ENCODE measurements at regions not wholly inside any gene's neighbourhood (a gene's known extent, or its start where the extent isn't known, plus 50 kb on each side); places are given as distances from the start of the nearest gene placed in this dataset.
"Not testable (repeated sequence)": the region's sequence is repeated elsewhere in the genome, so short reads cannot be mapped to it uniquely, and the experiment has no call there.

DNA sequence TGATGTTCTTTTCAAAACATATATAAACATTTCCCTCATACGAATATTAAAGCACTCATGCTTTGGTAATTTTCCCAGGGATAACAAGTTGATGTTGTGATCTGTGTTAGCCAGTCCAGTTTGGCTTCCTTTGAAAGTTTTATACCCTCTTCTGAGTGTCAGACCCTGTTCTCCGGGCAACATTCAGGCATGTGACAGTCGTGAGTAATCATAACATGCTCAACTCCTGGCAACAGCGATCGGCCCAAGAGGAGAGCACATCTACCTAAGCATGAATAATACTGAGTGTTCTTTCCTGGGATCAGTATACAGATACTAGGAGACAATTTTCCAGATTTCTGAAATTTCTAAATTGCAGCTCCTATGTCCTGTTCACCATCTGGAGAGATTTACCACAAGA lies 1086.4 kb downstream of the CDH8 start:
- no peak for DNase-seq

- no peak for DNase-seq
These were observed 1091.0 kb downstream of the CDH8 start for GRCh38 chr16:60945225-60945624.

GRCh38 chr16:60936189-60936588 lies 1100.0 kb downstream of the CDH8 start:
- not testable (repeated sequence) for DNase-seq

- DNase-seq = no peak
These were observed 1103.6 kb downstream of the CDH8 start for GRCh38 chr16:60932600-60932999.

GRCh38 chr16:60930291-60930690 lies 1105.9 kb downstream of the CDH8 start:
- DNase-seq = no peak

- no peak for DNase-seq
These were observed 1113.3 kb downstream of the CDH8 start for GRCh38 chr16:60922920-60923319.

- DNase-seq = no peak
These were observed 1121.9 kb downstream of the CDH8 start for GRCh38 chr16:60914334-60914733.

DNA sequence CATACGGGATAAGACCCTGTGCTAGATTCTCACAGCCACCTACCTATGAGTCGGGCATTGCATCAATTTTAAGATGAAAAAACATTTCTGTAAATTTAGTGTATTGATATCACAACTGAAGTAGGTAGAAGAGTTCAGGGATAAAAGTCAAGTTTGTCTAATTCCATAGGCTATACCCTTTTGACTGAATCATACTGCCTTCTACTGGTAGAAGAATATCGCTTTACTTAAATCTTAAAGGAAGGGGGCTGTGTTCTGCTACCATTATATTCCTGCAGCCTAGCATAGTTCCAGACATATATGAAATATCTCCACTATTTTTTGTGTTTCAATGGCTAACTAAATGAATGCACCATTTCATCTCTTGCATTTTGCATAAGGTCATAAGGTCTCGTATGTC lies 1128.6 kb downstream of the CDH8 start:
- no peak for DNase-seq

DNA sequence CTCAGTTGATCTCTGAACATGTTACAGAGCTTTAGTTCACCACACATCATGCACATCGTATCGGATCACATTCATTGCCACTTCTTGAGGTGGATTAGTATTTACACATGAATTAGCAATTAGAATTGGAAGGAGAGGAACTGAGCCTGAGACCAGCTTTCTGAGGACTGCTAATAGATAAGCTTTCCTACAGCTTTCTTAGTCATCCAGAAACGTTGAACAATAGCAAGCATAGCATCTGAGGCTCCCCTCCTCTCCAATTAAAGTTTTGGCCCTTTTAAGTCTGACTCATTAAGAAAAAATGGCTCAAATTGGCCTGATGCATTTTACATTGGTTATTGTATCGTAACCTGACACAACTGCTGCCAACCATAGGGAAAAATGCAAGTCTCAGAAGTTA lies 1130.4 kb downstream of the CDH8 start:
- DNase-seq = peak; percentile 3

DNA sequence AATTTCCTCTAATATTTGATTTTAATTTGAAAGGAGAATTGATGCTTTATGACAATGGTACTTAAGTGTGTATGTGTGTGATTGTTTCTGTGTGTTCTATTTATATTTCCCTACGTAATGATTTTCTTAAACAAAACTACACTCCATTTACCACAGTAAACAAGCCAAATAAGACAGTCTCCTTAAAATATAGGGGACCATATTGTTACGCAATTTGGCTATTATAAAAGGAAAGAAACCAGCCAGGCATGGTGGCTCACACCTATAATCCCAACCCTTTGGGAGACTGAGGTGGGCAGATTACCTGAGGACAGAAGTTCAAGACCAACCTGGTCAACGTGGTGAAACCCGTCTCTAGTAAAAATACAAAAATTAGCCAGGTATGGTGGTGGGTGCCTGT lies 1134.1 kb downstream of the CDH8 start:
- no peak for DNase-seq

DNA sequence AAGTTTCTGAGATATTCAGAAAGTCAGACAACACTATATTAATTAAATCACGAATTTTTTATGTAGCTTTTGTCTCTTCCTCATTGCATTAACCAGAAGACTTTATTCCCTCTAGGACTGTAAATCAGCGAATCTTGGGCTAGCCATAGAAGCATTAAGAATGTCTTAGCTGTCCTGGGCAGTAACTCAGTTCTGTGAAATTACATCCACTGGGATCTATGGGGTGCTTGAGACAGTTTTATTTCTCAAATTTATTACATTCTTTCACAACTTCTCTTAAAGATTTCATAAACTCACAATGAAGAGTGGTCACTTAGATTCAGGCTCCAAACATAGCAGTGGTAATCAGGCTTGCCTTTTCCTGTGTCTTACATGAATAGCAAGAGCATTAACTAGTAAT lies 1153.4 kb downstream of the CDH8 start:
- no peak for DNase-seq

DNA sequence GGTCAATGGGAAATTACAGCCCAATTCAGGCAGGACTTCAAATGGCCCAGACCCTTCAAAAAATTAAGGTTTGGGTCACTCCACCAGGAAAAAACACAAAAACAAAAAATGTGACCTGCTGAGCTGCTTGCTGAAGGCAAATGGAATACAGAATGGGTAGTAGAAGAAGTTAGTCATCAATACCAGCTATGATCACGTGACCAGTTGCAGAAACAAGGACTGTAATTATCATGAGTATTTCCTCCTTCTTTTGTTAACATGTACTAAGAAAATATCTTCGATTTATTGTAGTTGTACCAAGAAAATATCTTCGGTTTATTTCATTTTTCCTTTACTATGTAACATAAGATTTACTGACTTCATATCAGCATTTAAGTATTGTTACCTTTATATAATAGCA lies 1183.6 kb downstream of the CDH8 start:
- no peak for DNase-seq

DNA sequence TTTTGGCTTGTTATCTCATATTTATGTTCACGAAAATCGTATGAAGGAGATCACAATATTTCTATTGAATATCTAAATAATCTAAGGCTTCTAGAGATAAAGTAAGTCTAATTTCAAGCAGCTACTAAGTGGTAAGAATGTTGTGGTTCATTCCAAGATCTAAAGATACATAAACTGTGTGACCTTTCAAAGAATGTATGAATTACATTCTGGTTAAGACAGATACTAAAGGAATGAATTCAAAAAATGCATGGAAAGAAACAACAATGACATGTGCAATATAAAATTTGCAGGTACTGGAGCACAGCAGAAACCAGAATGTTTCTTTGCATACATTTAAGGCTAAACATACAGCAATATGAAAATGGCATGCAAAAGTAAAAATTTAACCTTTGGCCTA lies 1214.6 kb downstream of the CDH8 start:
- no peak for DNase-seq

DNA sequence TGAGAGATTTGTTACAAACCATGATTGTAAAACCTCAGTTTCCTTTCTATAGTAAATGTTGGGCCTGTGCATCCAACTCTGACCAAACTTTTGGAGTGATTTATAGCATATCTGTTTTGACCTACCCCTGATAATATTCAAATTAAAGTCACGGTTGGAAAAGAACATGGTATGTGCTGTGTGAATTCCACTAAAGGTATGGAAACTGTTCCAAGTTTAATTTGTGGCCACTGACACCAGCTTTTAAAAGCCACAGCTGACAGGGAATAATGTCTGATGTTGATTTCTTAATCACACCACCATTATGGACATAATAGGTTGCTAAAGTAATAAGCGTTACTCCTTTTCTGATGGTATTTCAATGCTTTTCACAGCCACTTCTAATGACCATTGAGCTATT lies 1215.9 kb downstream of the CDH8 start:
- no peak for DNase-seq

DNA sequence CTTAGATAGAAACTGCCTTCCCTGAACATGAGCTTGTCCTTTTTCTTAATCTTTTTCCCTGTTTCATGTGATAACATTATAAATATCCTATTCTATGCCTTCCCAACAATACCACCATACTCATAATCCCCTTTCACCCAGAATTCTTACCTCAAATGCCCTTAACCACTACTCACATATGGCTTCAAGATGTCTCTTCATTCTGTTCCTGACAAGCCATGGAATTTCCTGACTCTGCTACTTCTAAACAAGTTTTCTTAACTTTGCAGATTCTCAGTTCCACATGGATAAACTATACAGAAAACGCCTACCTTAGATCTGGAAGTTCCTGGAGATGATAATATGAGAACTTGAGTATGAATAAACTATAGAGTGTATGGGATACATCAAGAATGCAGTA lies 1217.8 kb downstream of the CDH8 start:
- DNase-seq = no peak

- no peak for DNase-seq
These were observed 1219.8 kb downstream of the CDH8 start for GRCh38 chr16:60816461-60816860.

- no peak for DNase-seq
These were observed 1220.4 kb downstream of the CDH8 start for GRCh38 chr16:60815865-60816264.

GRCh38 chr16:60815033-60815432 lies 1221.2 kb downstream of the CDH8 start:
- no peak for DNase-seq

DNA sequence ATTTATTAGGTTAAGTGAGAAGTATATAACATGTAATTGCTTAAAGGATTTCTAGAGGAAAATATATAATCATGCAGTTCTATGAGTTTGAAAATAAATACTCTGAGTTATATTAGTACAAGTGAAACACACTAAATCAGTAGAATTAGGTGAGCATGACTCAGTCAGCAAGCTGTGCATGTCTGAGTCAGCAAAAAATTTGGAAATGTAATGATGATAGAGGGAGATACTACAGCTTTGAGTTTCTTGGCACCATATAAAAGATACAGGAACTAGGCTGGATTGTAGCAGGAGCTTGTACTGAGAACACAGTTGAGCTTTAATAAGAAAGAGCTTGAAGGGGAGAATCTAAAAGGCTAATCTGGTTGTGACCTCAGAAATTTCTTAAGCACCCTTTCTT lies 1224.6 kb downstream of the CDH8 start:
- DNase-seq = no peak

DNA sequence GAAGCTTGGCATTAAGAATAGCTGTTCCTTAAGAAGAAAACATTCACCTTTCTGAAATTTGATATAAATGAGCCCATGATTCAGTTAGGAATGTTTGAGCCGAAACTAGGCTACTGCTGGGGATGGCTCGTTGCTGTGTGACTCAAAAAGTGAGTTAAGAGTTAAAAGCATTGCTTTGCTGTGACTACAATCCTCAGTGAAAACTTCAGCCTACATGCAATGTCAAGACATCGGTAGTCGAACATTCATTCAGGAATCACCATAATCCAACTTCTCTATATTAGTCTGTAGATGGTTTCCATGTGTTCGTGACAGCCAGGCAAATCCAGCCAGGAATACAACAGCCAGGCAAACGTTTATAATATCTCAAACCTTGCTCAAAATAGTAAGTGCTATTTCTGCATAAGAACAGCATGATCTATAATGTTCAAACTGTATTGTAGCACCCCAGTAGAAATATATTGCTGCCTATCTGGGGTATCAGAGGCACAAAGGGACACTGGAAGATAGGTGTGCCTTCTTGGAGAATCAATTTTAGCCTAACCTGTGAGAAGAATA lies 1225.1 kb downstream of the CDH8 start:
- DNase-seq = no peak

DNA sequence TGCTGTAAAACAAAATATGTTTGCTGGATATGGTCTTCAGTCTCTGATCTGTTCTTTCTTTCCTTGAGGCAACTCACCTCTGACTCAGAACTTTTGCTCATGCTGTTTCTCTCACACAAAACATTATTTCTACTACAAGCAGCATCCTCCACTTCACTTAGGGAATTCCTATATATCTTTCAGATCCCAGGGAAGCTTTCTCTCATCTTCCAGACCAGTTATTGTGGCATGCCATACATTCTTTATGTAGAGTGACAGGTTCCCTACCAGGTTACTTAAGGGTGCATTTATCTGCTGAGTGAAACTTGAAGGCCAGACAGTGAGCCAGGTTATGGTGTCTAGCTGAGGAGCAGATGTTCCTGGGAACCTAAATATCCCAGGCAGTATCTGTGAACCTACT lies 1226.0 kb downstream of the CDH8 start:
- no peak for DNase-seq

DNA sequence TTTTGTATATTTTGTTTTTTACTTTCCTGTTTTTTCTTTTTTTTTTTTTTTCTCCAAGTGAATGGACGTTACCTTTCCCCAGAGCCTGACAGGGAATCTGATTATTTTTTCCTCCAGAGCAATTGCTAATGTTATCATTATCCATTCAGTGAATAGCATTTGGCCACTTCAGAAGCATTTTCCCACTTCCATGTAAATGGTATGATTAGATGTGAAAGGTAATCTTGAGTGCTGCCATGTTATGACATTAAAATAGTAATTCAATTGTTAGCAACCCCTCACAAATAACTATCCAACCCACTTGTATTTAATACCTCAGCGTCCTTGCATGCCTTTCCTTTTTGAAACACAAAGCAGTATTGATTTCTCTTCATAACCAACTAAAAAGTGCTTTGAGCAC lies 1243.8 kb downstream of the CDH8 start:
- no peak for DNase-seq

- no peak for DNase-seq
These were observed 1247.6 kb downstream of the CDH8 start for GRCh38 chr16:60788631-60789030.

GRCh38 chr16:60776281-60776680 lies 1260.0 kb downstream of the CDH8 start:
- DNase-seq = no peak

DNA sequence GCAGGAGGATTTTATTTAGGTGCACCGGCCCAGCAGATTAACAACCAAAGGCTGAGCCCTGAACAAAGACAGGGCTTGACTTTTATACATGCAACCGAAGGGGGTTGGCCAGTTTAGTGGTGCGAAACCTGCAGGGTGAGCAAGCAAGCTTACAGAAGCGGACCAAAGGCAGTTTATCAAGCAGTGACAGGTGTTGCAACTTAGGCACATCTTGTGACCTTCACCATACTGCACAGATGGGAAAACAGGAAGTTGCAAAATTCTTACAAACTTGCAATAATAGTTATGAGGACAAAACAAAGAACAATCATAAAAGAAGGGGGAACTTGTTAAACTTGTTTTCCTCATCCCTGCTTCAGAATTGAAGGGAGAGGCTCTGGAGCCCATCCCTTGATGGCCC lies 1265.1 kb downstream of the CDH8 start:
- DNase-seq = no peak

GRCh38 chr16:60770384-60770783 lies 1265.9 kb downstream of the CDH8 start:
- peak; percentile 22 for DNase-seq
